Endothelial cell of hepatic sinusoid (primary cell): ENCODE measurements at regions not wholly inside any gene's neighbourhood (a gene's known extent, or its start where the extent isn't known, plus 50 kb on each side); places are given as distances from the start of the nearest gene placed in this dataset.

Experiments used
- in situ Hi-C: cut with HindIII; loops from 2 replicates; pipeline ENCODE4 v1.10.0; 2017; ENCODE audit warnings: low sequenced_read_pairs

- in situ Hi-C loops, result no loop called here
These were observed 280.9 kb downstream of the CDH26 start for GRCh38 chr20:60238992-60239660.

GRCh38 chr20:60239956-60240355, 281.7 kb downstream of the CDH26 start:
- in situ Hi-C loops, result no loop called here

- in situ Hi-C loops, result no loop called here
These were observed 282.2 kb downstream of the CDH26 start for GRCh38 chr20:60240415-60240814.

GRCh38 chr20:60240986-60241385, 282.8 kb downstream of the CDH26 start:
- in situ Hi-C loops, result no loop called here

GRCh38 chr20:60242836-60243505, 284.7 kb downstream of the CDH26 start:
- in situ Hi-C loops, result no loop called here

GRCh38 chr20:60244373-60245146, 286.3 kb downstream of the CDH26 start:
- in situ Hi-C loops, result no loop called here

- in situ Hi-C loops, result no loop called here
These were observed 288.5 kb downstream of the CDH26 start for GRCh38 chr20:60246751-60247150.

GRCh38 chr20:60249436-60249835, 291.2 kb downstream of the CDH26 start:
- in situ Hi-C loops, result no loop called here

GRCh38 chr20:60250251-60250650, 292.0 kb downstream of the CDH26 start:
- in situ Hi-C loops, result no loop called here

- in situ Hi-C loops, result no loop called here
These were observed 294.6 kb downstream of the CDH26 start for GRCh38 chr20:60252866-60253265.

- in situ Hi-C loops, result no loop called here
These were observed 295.2 kb downstream of the CDH26 start for GRCh38 chr20:60253471-60253870.

- in situ Hi-C loops, result no loop called here
These were observed 296.7 kb downstream of the CDH26 start for GRCh38 chr20:60254901-60255411.

- in situ Hi-C loops, result no loop called here
These were observed 297.2 kb downstream of the CDH26 start for GRCh38 chr20:60255415-60255814.

GRCh38 chr20:60255866-60256265, 297.6 kb downstream of the CDH26 start:
- in situ Hi-C loops, result no loop called here

GRCh38 chr20:60256811-60257210, 298.6 kb downstream of the CDH26 start:
- in situ Hi-C loops, result no loop called here

GRCh38 chr20:60257671-60258070, 299.4 kb downstream of the CDH26 start:
- in situ Hi-C loops, result no loop called here

GRCh38 chr20:60258255-60258863, 300.1 kb downstream of the CDH26 start:
- in situ Hi-C loops, result no loop called here

GRCh38 chr20:60261333-60261732, 303.1 kb downstream of the CDH26 start:
- in situ Hi-C loops, result no loop called here

- in situ Hi-C loops, result no loop called here
These were observed 304.9 kb downstream of the CDH26 start for GRCh38 chr20:60262967-60263603.
